AG04450 (cell line): ENCODE measurements at regions not wholly inside any gene's neighbourhood (a gene's known extent, or its start where the extent isn't known, plus 50 kb on each side); places are given as distances from the start of the nearest gene placed in this dataset.

Experiments
- CTCF ChIA-PET: fragments of 300-600, 350-600 bp; formaldehyde crosslinking; extraction: SDS; loops from one replicate; lab custom pipeline; 2022; ENCODE audit warnings: antibody characterized with exemption, inconsistent platforms; lab: Charles Lee
- POLR2A ChIA-PET: fragments of 350-600 bp; formaldehyde crosslinking; extraction: SDS; loops from one replicate; lab custom pipeline; 2021; ENCODE audit warnings: antibody characterized with exemption, inconsistent platforms; lab: Yijun Ruan, JAX
- DNase-seq: peaks from one replicate; pipeline ENCODE4 v3.0.0-alpha.2; 2011; ENCODE audit warnings: low read depth, low spot score
- H3K27ac ChIP-seq: one replicate; pipeline ENCODE4 v1.5.1; 2012; ENCODE audit warnings: low read depth, low read length, control low read depth
- H3K27me3 ChIP-seq: one replicate; pipeline ENCODE4 v1.6.0; 2012; ENCODE audit warnings: low read length; ENCODE audit not compliant: control insufficient read depth, insufficient read depth
- H3K4me3 ChIP-seq: 2 replicates; pipeline ENCODE4 v1.5.1; 2011; ENCODE audit warnings: mild to moderate bottlenecking, low read depth, low read length, control low read depth
- H3K9me3 ChIP-seq: 2 replicates; pipeline ENCODE4 v1.5.1; 2012; ENCODE audit warnings: low read length; ENCODE audit not compliant: control insufficient read depth, insufficient read depth
- CTCF ChIP-seq: IDR thresholded peaks from 2 replicates; pipeline ENCODE4 v1.5.1; 2011; ENCODE audit warnings: low read depth, low read length, control low read depth, inconsistent platforms

GRCh38 chr10:62610649-62611229, 193.8 kb upstream of the ADO start:
- POLR2A ChIA-PET: interaction anchor here (0.6 kb wide), 1 partner anchor 47 kb away, joined by 3 read pairs; no protein-coding TSS in a partner anchor
- CTCF ChIA-PET: interaction anchor here (0.7 to 8.0 kb wide), 33 partner anchors 9 to 547 kb away, joined by 3 to 102 read pairs (median 5); partner anchors contain the start of genes ADO and EGR2
- Histone ChIP-seq H3K4me3 (no peak overlapping the region), H3K27ac (no peak overlapping the region), H3K9me3 (no peaks in the 10 kb centered on the region; the same call in 1 of the 2 replicates), H3K27me3 (peaks cover 3% of the 10 kb centered on the region)
- peak; percentile 83 for TF ChIP-seq CTCF
- no peak for DNase-seq

- POLR2A ChIA-PET: interaction anchor here (0.6 kb wide), 1 partner anchor 125 kb away, joined by 3 read pairs; no protein-coding TSS in a partner anchor
- H3K27ac ChIP-seq: no peak overlapping the region
These were observed 191.1 kb upstream of the ADO start for GRCh38 chr10:62613424-62613823.

GRCh38 chr10:62613859-62614258, 190.7 kb upstream of the ADO start:
- no peak for DNase-seq
- no peak for TF ChIP-seq CTCF
- Histone ChIP-seq H3K4me3 (no peak overlapping the region), H3K27me3 (peaks cover 3% of the 10 kb centered on the region), H3K9me3 (no peaks in the 10 kb centered on the region; the same call in 1 of the 2 replicates), H3K27ac (no peak overlapping the region)
- POLR2A ChIA-PET: no interaction called here
- CTCF ChIA-PET: interaction anchor here (0.6 to 8.0 kb wide), 4 partner anchors 20 to 547 kb away, joined by 3 to 102 read pairs (median 28); partner anchors contain the start of gene EGR2

More at GRCh38 chr10:62613424-62613823, 191.1 kb upstream of the ADO start:
- TF ChIP-seq CTCF: no peak
- Histone ChIP-seq H3K4me3 (no peak overlapping the region), H3K9me3 (no peaks in the 10 kb centered on the region; the same call in 1 of the 2 replicates), H3K27me3 (peaks cover 3% of the 10 kb centered on the region)
- CTCF ChIA-PET: interaction anchor here (1.3 to 8.0 kb wide), 3 partner anchors 20 to 544 kb away, joined by 5 to 102 read pairs (median 52); partner anchors contain the start of gene EGR2
- no peak for DNase-seq

GRCh38 chr10:62614389-62615157, 189.9 kb upstream of the ADO start:
- ChIA-PET CTCF (interaction anchor here (0.6 to 8.0 kb wide), 6 partner anchors 21 to 546 kb away, joined by 3 to 102 read pairs (median 4); partner anchors contain the start of gene EGR2), POLR2A (no interaction called here)
- Histone ChIP-seq H3K9me3 (no peaks in the 10 kb centered on the region; the same call in 1 of the 2 replicates), H3K27ac (no peak overlapping the region), H3K4me3 (no peak overlapping the region), H3K27me3 (peaks cover 3% of the 10 kb centered on the region)
- no peak for DNase-seq
- TF ChIP-seq CTCF: no peak
